Fibroblast of lung (primary cell): ENCODE measurements at regions not wholly inside any gene's neighbourhood (a gene's known extent, or its start where the extent isn't known, plus 50 kb on each side); places are given as distances from the start of the nearest gene placed in this dataset.
A peak's percentile ranks its signal among the peaks of the same experiment; 100 is the strongest.

Experiments used
- DNase-seq, 2 donors: peaks; one replicate each; pipeline versions ENCODE4 v3.0.0 to v3.0.0-alpha.2; 2010; ENCODE audit warnings: low read depth in 2 of 2
- H2AFZ ChIP-seq: 2 replicates; pipeline ENCODE4 v1.5.1; 2012; ENCODE audit warnings: low read length, control low read depth, inconsistent platforms
- H3K27ac ChIP-seq: 2 replicates; pipeline ENCODE4 v1.5.1; 2011; ENCODE audit warnings: low read length, control low read depth; ENCODE audit not compliant: insufficient read depth
- H3K27me3 ChIP-seq: 2 replicates; pipeline ENCODE4 v1.5.1; 2011; ENCODE audit warnings: mild to moderate bottlenecking, low read length; ENCODE audit not compliant: control insufficient read depth, insufficient read depth
- H3K36me3 ChIP-seq: 2 replicates; pipeline ENCODE4 v1.5.1; 2011; ENCODE audit warnings: low read length; ENCODE audit not compliant: control insufficient read depth, insufficient read depth
- H3K4me1 ChIP-seq: 2 replicates; pipeline ENCODE4 v1.5.1; 2011; ENCODE audit warnings: low read length; ENCODE audit not compliant: control insufficient read depth, insufficient read depth; ENCODE audit errors: extremely low read depth
- H3K4me2 ChIP-seq: 2 replicates; pipeline ENCODE4 v1.5.1; 2011; ENCODE audit warnings: low read length, control low read depth; ENCODE audit not compliant: insufficient read depth; ENCODE audit errors: extremely low read depth
- H3K4me3 ChIP-seq, 4 experiments: fragments of 200-600 bp in 1 of 4; sonication (generic) in 1 of 4; replicated peaks in 1 of 4; 2 replicates each; pipeline ENCODE4 v1.5.1; 2011 to 2016; ENCODE audit warnings: low read length in 4 of 4, low read depth in 3 of 4, mild to moderate bottlenecking in 3 of 4, control low read depth in 2 of 4, inconsistent platforms in 1 of 4, mixed read lengths in 1 of 4; ENCODE audit not compliant: insufficient read depth in 1 of 4; ENCODE audit errors: control extremely low read depth in 1 of 4
- H3K79me2 ChIP-seq: 2 replicates; pipeline ENCODE4 v1.5.1; 2012; ENCODE audit warnings: mild to moderate bottlenecking, low read length, inconsistent platforms; ENCODE audit not compliant: control insufficient read depth, insufficient read depth
- H3K9ac ChIP-seq: 2 replicates; pipeline ENCODE4 v1.5.1; 2011; ENCODE audit warnings: mild to moderate bottlenecking, low read length, control low read depth; ENCODE audit not compliant: insufficient read depth
- H3K9me3 ChIP-seq: 2 replicates; pipeline ENCODE4 v1.5.1; 2012; ENCODE audit warnings: low read depth, low read length; ENCODE audit not compliant: control insufficient read depth, insufficient read depth
- H4K20me1 ChIP-seq: 2 replicates; pipeline ENCODE4 v1.5.1; 2011; ENCODE audit warnings: low read length; ENCODE audit not compliant: control insufficient read depth, insufficient read depth; ENCODE audit errors: extremely low read depth
- EZH2 ChIP-seq: IDR thresholded peaks from 2 replicates; pipeline ENCODE4 v1.5.1; 2012; ENCODE audit warnings: low read length, control low read depth, mild to moderate bottlenecking; ENCODE audit errors: missing control alignments
- TF ChIP-seq, protein P1 (sequence below), 2 donors: IDR thresholded peaks in 1 of 2; conservative IDR thresholded peaks in 1 of 2; 1 replicate in 1 of 2; 2 replicates in 1 of 2; pipeline ENCODE4 v1.5.1; 2011 to 2012; ENCODE audit warnings: low read length in 2 of 2, control low read depth in 1 of 2, inconsistent platforms in 1 of 2, low read depth in 1 of 2, mild to moderate bottlenecking in 1 of 2

DNA sequence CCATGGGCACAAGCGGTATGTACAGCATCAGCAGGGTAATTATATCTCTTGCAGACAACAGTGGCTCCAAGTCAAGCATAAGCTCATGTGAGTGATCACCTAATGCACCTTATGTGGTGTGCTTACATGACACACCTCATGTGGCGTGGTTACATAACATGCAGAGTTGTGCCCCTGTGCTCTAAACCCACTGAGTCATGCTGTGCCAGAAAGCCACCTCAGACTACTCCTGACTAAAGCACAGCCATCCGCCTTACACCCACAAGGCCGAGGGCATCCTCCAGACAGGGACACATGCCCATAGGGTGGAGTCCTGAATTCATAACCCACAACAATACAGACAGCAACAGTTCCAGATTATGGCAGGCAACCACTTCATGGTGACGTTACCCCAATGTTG is 163.7 kb upstream of the SLC30A5 start:
- H3K4me1 ChIP-seq, result no peaks in the 10 kb centered on the region
- TF ChIP-seq EZH2, result no peak
- TF ChIP-seq, protein P1, sequence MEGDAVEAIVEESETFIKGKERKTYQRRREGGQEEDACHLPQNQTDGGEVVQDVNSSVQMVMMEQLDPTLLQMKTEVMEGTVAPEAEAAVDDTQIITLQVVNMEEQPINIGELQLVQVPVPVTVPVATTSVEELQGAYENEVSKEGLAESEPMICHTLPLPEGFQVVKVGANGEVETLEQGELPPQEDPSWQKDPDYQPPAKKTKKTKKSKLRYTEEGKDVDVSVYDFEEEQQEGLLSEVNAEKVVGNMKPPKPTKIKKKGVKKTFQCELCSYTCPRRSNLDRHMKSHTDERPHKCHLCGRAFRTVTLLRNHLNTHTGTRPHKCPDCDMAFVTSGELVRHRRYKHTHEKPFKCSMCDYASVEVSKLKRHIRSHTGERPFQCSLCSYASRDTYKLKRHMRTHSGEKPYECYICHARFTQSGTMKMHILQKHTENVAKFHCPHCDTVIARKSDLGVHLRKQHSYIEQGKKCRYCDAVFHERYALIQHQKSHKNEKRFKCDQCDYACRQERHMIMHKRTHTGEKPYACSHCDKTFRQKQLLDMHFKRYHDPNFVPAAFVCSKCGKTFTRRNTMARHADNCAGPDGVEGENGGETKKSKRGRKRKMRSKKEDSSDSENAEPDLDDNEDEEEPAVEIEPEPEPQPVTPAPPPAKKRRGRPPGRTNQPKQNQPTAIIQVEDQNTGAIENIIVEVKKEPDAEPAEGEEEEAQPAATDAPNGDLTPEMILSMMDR (conservative IDR thresholded peaks at IDR 0.05 in 1 of 2, IDR thresholded peaks at IDR 0.05 in 1 of 2; ENCODE audit: low read depth in 1 of 2, low read length in 2 of 2), result no peak
- H3K79me2 ChIP-seq, result no peaks in the 10 kb centered on the region
- no peaks in the 10 kb centered on the region for H3K36me3 ChIP-seq
- H3K4me3 ChIP-seq, result no peak overlapping the region
- no peak overlapping the region for H3K4me2 ChIP-seq
- H3K9me3 ChIP-seq, result no peaks in the 10 kb centered on the region
- no peaks in the 10 kb centered on the region for H4K20me1 ChIP-seq
- H2AFZ ChIP-seq, result no peak overlapping the region
- no peak overlapping the region for H3K27ac ChIP-seq
- no peaks in the 10 kb centered on the region for H3K27me3 ChIP-seq
- no peak for DNase-seq
- no peak overlapping the region for H3K9ac ChIP-seq

DNA sequence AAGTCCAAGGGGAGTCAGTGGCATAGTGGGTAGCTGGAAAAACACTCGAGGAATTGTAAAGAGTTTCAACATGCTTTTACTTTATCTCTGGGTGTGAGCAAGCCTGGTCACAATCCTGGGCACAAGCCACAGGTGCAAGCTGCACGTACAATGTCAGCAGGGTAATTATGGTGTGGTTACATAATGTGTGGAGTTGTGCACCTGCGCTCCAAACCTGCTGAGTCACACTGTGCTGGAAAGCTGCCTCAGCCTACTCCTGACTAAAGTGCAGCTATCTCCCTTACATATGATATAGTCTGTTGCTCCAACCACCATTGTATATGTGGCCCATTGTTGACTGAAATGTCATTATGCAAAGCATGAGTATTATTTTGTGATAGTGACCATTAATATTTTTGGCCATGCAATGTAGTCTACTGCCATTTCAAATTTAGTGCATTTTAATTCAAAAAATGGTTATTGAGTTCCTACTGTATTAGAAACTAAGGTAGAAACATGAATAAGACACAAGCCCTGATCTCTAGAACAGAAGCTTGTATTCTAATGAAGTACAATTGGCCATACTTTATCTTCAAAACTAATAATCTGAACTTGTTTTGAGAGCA is 160.9 kb upstream of the SLC30A5 start:
- H4K20me1 ChIP-seq, result no peaks in the 10 kb centered on the region
- H3K27ac ChIP-seq, result no peak overlapping the region
- DNase-seq, result peak in 1 of 2 donors; percentile 9
- no peak overlapping the region for H3K9ac ChIP-seq
- H3K36me3 ChIP-seq, result no peaks in the 10 kb centered on the region
- no peak overlapping the region for H2AFZ ChIP-seq
- H3K4me3 ChIP-seq, result no peak overlapping the region
- no peaks in the 10 kb centered on the region for H3K9me3 ChIP-seq
- no peak for TF ChIP-seq EZH2
- TF ChIP-seq, protein P1 (conservative IDR thresholded peaks at IDR 0.05 in 1 of 2, IDR thresholded peaks at IDR 0.05 in 1 of 2; ENCODE audit: low read depth in 1 of 2, low read length in 2 of 2), result no peak
- H3K27me3 ChIP-seq, result no peaks in the 10 kb centered on the region
- no peaks in the 10 kb centered on the region for H3K4me1 ChIP-seq
- H3K4me2 ChIP-seq, result no peak overlapping the region
- no peaks in the 10 kb centered on the region for H3K79me2 ChIP-seq

DNA sequence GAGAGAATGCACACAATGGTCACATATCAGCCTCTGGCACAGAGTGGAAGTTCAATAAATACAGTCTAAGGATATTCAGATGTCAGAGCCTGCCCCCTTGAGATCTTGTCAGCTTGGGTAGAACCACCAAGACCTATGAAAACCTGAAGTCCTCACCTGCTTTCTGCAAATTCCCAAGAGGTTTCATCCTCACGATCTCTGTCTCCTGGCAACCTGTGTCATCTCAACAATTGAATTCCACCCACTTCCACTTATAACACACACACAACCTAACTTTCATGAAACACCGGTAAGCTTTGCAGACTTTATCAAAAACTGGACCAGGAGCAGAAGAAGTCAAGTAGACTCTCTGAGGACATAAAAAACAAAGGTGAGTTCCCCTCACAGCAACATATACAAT is 151.6 kb upstream of the SLC30A5 start:
- Histone ChIP-seq H3K9me3 (no peaks in the 10 kb centered on the region), H3K36me3 (no peaks in the 10 kb centered on the region), H3K27me3 (peaks cover 2% of the 10 kb centered on the region), H3K4me2 (no peak overlapping the region), H3K27ac (no peak overlapping the region), H3K4me3 (no peak overlapping the region), H3K4me1 (no peaks in the 10 kb centered on the region), H2AFZ (no peak overlapping the region), H3K79me2 (no peaks in the 10 kb centered on the region), H3K9ac (no peak overlapping the region), H4K20me1 (no peaks in the 10 kb centered on the region)
- DNase-seq, result no peak
- TF ChIP-seq EZH2, result no peak
- TF ChIP-seq, protein P1 (conservative IDR thresholded peaks at IDR 0.05 in 1 of 2, IDR thresholded peaks at IDR 0.05 in 1 of 2; ENCODE audit: low read depth in 1 of 2, low read length in 2 of 2), result no peak
